Stomach smooth muscle (tissue), 2 donors: ENCODE measurements at regions not wholly inside any gene's neighbourhood (a gene's known extent, or its start where the extent isn't known, plus 50 kb on each side); places are given as distances from the start of the nearest gene placed in this dataset.

Experiments
- H3K27ac ChIP-seq: one replicate; pipeline ENCODE4 v1.7.0; 2013; ENCODE audit warnings: mild to moderate bottlenecking, low read length, inconsistent platforms
- H3K27me3 ChIP-seq, 2 donors: one replicate each; pipeline ENCODE4 v1.7.0; 2013; ENCODE audit warnings: low read length in 2 of 2; ENCODE audit not compliant: insufficient read depth in 2 of 2, control insufficient read depth in 1 of 2
- H3K36me3 ChIP-seq, 2 donors: one replicate each; pipeline ENCODE4 v1.7.0; 2013; ENCODE audit warnings: low read length in 2 of 2; ENCODE audit not compliant: control insufficient read depth in 2 of 2, insufficient read depth in 2 of 2
- H3K4me1 ChIP-seq: one replicate; pipeline ENCODE4 v1.7.0; 2013; ENCODE audit warnings: low read length; ENCODE audit not compliant: control insufficient read depth, insufficient read depth
- H3K4me3 ChIP-seq, 2 donors: one replicate each; pipeline ENCODE4 v1.7.0; 2013; ENCODE audit warnings: low read length in 2 of 2
- H3K9ac ChIP-seq, 2 donors: one replicate each; pipeline ENCODE4 v1.7.0; 2013; ENCODE audit warnings: low read length in 2 of 2, mild to moderate bottlenecking in 1 of 2
- H3K9me3 ChIP-seq, 2 donors: one replicate each; pipeline ENCODE4 v1.7.0; 2013; ENCODE audit warnings: low read length in 2 of 2; ENCODE audit not compliant: control insufficient read depth in 2 of 2
- donor health status: healthy.
- donor health status: Pancreatic carcinoma.

DNA sequence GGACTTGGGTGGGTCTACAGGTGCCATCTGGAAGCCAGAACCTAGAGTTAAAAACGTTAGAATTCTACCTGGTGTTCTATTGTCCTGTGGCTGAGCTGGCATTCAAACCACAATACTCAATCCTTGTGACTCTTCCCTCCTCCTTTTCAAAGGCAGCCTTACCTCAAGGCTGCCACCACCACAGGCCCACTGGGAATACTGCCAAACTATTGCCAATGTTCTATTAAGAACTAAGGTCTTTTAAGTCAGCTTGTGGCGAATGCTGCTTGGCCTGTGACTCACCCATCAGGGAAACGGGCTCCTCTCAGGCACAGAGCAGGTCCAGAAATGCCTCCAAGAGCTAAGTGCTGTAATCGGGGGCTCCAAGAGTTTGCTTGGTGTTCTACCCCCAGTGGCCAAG, 1008.4 kb downstream of the JRKL start:
- no peaks in the 10 kb centered on the region for H3K4me1 ChIP-seq
- H3K27me3 ChIP-seq = no peaks in the 10 kb centered on the region
- no peak overlapping the region for H3K27ac ChIP-seq
- no peak overlapping the region for H3K4me3 ChIP-seq
- no peaks in the 10 kb centered on the region for H3K36me3 ChIP-seq
- no peak overlapping the region for H3K9ac ChIP-seq
- no peaks in the 10 kb centered on the region for H3K9me3 ChIP-seq

DNA sequence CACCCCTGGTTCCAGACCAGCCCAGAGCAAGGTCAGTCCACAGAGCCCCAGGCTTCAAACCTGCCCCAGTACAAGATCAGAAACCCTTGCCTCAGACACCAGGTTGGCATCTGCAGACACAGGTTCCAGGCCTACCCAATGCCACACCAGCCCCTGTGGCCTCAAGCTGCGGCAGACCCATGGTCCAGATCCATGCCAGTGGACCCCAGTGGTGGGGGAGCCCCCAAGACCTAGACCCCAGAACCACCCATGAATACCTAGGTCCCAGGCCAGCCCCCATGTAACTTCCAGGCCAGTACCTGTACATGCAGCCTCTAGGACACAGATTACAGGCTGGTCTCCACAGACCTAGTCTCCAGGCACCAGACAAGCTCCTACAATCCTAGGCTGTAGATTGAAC, 1019.3 kb downstream of the JRKL start:
- H3K9me3 ChIP-seq = peaks cover 0 to 9% of the 10 kb centered on the region in 2 donors
- H3K36me3 ChIP-seq = no peaks in the 10 kb centered on the region
- no peaks in the 10 kb centered on the region for H3K4me1 ChIP-seq
- H3K4me3 ChIP-seq = no peak overlapping the region
- no peaks in the 10 kb centered on the region for H3K27me3 ChIP-seq
- H3K9ac ChIP-seq = no peak overlapping the region
- no peak overlapping the region for H3K27ac ChIP-seq

DNA sequence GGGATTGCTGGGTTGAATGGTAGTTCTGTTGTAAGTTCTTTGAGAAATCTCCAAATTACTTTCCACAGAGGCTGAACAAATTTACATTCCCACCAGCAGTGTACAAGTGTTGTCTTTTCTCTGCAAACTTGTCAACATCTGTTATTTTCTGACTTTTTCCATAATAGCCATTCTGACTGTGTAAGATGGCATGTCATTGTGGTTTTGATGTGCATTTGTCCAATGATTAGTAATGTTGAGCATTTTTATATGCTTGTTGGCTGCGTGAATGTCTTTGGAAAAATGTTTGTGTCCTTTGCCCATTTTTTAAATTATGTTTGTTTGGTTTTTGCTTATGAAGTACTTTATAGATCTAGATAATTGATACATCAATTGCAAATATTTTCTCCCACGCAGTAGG, 1025.0 kb downstream of the JRKL start:
- Histone ChIP-seq H3K9ac (no peak overlapping the region), H3K9me3 (peaks cover 0 to 2% of the 10 kb centered on the region in 2 donors)

DNA sequence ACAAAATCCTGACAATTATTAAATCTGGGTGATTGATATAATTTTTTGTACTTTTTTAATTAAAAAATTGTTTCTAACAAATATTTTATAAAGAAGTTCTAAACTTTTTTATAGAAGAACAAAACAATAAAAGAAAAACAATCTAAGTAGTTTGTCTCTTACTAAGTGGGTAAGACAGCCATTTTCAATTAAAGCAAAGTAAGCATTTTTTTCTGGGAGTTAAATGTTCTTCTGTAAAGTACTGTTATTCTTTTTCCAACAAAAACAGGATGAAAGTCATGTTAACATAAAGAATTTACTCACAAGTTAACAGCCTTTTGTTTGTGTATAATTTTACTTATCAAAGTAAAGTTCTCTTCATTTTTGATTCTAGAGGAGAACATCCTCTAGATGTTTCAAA, 1029.9 kb downstream of the JRKL start:
- Histone ChIP-seq H3K27me3 (no peaks in the 10 kb centered on the region), H3K9ac (no peak overlapping the region), H3K4me3 (no peak overlapping the region), H3K4me1 (no peaks in the 10 kb centered on the region), H3K27ac (no peak overlapping the region), H3K36me3 (no peaks in the 10 kb centered on the region), H3K9me3 (no peaks in the 10 kb centered on the region)

More for the DNA sequence above, 1025.0 kb downstream of the JRKL start:
- Histone ChIP-seq H3K27me3 (no peaks in the 10 kb centered on the region), H3K27ac (no peak overlapping the region), H3K4me3 (no peak overlapping the region), H3K36me3 (no peaks in the 10 kb centered on the region), H3K4me1 (no peaks in the 10 kb centered on the region)

DNA sequence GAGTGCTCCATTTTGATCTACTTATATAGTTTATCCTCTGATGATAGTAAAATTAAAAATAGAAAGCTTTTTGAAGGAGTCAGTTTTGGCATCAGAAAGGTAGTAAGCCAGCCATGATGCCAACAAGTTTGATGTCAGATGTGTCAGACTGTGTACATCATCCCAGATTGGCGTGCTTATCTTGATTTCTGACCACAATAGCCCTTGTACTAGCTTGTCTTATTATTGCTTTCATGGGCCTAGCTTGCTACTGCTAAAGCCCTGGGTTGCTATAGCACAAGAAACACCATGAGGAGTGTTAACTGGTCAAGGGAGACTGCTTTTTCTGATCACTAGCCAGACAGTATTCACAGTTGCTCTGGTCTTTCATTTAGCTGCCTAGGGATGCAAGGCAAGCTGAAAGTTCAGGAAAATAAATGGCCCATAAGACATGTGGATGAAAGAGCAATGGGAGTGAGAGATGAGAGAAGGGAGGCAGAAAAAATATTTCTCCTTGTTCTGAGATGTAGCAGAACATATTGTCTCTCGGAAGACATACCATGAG, 1038.5 kb downstream of the JRKL start:
- H3K36me3 ChIP-seq = no peaks in the 10 kb centered on the region
- no peaks in the 10 kb centered on the region for H3K9me3 ChIP-seq
- no peaks in the 10 kb centered on the region for H3K27me3 ChIP-seq
- H3K4me3 ChIP-seq = no peak overlapping the region
- H3K4me1 ChIP-seq = no peaks in the 10 kb centered on the region
- no peak overlapping the region for H3K9ac ChIP-seq
- H3K27ac ChIP-seq = no peak overlapping the region

DNA sequence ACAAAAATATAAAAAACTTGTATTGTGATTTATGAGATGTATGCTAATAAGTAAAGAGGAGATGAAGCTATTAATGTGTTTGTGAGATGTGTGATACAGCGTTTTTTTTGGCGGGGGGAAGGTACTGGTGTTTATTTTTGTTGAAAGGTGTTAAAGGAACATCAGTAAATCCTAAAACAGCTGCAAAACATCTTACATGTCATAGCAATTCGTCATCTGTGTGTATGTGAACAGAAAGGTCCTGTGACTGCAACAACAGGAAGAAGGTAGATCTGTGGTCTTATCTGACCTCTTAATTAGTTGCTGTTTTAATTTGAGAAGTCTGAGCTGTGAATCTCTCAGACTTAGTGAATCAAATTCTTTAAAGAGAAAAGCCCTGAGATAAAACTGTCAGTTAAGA, 1041.1 kb downstream of the JRKL start:
- no peak overlapping the region for H3K4me3 ChIP-seq
- H3K9me3 ChIP-seq = no peaks in the 10 kb centered on the region
- H3K36me3 ChIP-seq = no peaks in the 10 kb centered on the region

DNA sequence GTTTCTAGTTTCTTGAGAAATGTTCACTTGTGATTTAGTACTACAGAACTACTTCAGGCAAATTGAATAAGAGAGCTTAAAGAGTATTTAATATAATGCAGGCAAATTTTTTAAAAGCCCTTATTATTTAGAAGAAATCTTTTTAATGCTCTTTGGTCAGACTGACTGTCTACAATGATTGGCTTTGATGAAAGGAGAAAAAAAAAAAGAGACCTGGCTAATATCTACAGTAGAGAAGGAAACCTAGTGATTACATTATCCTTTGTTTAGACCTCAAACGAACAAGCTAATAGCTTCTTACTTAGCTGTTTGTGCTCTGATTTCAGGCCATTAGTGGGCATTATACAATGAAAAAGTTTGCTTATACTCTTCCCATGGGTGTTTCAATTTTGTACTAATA, 1043.1 kb downstream of the JRKL start:
- H3K27ac ChIP-seq = no peak overlapping the region
- no peaks in the 10 kb centered on the region for H3K4me1 ChIP-seq
- H3K36me3 ChIP-seq = no peaks in the 10 kb centered on the region
- H3K27me3 ChIP-seq = no peaks in the 10 kb centered on the region
- H3K9me3 ChIP-seq = no peaks in the 10 kb centered on the region
- H3K9ac ChIP-seq = no peak overlapping the region
- no peak overlapping the region for H3K4me3 ChIP-seq

More for the DNA sequence above, 1041.1 kb downstream of the JRKL start:
- Histone ChIP-seq H3K27me3 (no peaks in the 10 kb centered on the region), H3K9ac (no peak overlapping the region), H3K27ac (no peak overlapping the region), H3K4me1 (no peaks in the 10 kb centered on the region)

DNA sequence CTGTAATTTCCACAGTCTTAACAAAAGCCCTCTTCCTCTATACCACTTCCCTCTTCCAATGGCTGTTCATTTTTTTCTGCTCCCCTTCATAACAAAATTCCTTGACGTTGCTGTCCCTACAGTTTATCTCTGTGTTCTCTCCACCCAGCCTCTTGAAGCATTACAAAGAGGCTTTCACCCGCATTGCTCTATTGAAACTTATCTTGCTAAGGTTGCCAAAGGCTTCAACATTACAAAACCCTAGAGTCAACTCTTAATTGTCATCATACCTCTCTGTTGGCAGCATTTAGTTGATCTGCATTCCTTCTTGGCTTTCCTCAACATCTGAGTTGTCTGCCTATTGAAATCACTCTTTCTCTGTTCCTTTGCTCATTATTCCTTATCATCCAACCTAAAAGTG, 1055.7 kb downstream of the JRKL start:
- Histone ChIP-seq H3K4me3 (no peak overlapping the region), H3K27ac (no peak overlapping the region), H3K4me1 (no peaks in the 10 kb centered on the region), H3K36me3 (no peaks in the 10 kb centered on the region), H3K27me3 (no peaks in the 10 kb centered on the region), H3K9me3 (no peaks in the 10 kb centered on the region), H3K9ac (no peak overlapping the region)

DNA sequence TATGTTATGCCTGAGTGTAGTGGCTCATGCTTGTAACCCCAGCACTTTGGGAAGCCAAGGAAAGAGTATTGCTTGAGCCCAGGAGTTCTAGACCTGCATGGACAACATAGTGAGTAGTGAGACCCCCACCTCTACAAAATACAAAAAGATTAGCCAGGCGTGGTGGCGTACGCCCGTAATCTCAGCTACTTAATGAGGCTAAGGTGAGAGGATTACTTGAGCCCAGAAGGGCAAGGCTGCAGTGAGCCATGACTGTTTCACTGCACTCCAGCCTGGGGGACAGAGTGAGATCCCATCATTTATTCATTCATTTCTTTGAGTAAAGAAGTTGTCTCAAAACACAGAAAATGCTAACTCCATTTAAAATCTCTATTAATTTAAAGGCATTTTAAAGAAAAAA, 1061.6 kb downstream of the JRKL start:
- Histone ChIP-seq H3K36me3 (no peaks in the 10 kb centered on the region), H3K9me3 (no peaks in the 10 kb centered on the region), H3K9ac (no peak overlapping the region), H3K27ac (no peak overlapping the region), H3K4me3 (no peak overlapping the region), H3K4me1 (no peaks in the 10 kb centered on the region), H3K27me3 (no peaks in the 10 kb centered on the region)

DNA sequence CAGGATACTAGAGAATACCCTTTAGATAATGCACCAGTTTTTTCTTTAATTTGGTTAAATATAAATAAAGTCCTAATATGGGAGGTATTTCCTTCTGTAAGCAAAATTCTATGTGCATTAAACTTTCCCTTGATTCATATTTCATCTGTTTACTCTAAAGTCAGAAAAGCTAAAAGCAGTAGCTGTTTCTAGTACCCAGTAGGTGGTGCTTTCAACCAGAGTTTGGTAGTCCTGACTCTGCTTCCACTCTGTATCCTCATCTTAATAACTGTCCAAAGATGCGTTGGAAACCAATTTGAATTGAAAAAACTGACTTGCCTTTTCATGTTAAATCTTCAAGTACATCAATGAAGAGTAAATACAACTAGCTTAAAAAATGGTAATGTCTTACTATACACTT, 1065.2 kb downstream of the JRKL start:
- no peak overlapping the region for H3K4me3 ChIP-seq
- H3K9ac ChIP-seq = no peak overlapping the region

DNA sequence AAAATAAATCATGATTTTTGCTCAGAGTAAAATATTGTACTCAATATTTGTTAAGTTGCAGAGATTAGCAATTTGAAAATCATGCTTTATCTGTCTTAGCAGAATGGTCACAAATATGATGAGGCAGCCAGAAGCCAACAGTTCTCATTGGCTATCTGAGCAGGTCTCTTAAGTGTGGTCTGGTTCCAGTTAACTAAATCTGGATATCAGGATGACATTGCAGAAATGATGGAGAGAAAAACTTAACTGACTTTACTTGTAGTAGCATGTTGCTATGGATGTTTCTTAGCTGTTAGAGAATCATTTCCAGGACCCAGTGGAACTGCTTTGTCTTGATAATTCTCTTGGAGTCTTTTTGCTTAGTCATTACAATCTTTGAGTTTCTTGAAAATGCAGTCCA, 1070.3 kb downstream of the JRKL start:
- no peaks in the 10 kb centered on the region for H3K27me3 ChIP-seq
- H3K4me3 ChIP-seq = no peak overlapping the region
- no peaks in the 10 kb centered on the region for H3K9me3 ChIP-seq
- H3K36me3 ChIP-seq = no peaks in the 10 kb centered on the region
- no peak overlapping the region for H3K9ac ChIP-seq
- no peak overlapping the region for H3K27ac ChIP-seq
- H3K4me1 ChIP-seq = no peaks in the 10 kb centered on the region

More for the DNA sequence above, 1065.2 kb downstream of the JRKL start:
- no peaks in the 10 kb centered on the region for H3K27me3 ChIP-seq
- no peak overlapping the region for H3K27ac ChIP-seq
- H3K36me3 ChIP-seq = no peaks in the 10 kb centered on the region
- no peaks in the 10 kb centered on the region for H3K9me3 ChIP-seq
- H3K4me1 ChIP-seq = no peaks in the 10 kb centered on the region
